HCT116 (cell line): ENCODE measurements at regions not wholly inside any gene's neighbourhood (a gene's known extent, or its start where the extent isn't known, plus 50 kb on each side); places are given as distances from the start of the nearest gene placed in this dataset.

Source experiments
- ATAC-seq: fragments of 200-7000 bp; cut with Tn5 transposase; 2 replicates; pipeline ENCODE4 v1.9.1; 2020; ENCODE audit warnings: mild to moderate bottlenecking, moderate library complexity
- BruUV-seq: library from RNA; stranded (reverse); fragments of 400-500 nt; replicated peaks from 2 replicates; lab custom pipeline; 2021; lab: Mats Ljungman, UMichigan
- CTCF ChIA-PET: fragments of 300-600 bp; sonication (Branson Sonifier 250); formaldehyde crosslinking; loops from one replicate; lab custom pipeline; 2021; ENCODE audit warnings: antibody characterized with exemption; lab: Charles Lee
- POLR2A ChIA-PET: fragments of 300-600, 350-600 bp; sonication (Branson Sonifier 250); formaldehyde crosslinking; loops from one replicate; lab custom pipeline; 2021; ENCODE audit warnings: antibody characterized with exemption; lab: Charles Lee
- RAD21 ChIA-PET, 2 experiments: fragments of 300-600 bp; sonication (Branson Sonifier 250); formaldehyde crosslinking; loops; one replicate each; lab custom pipeline; 2023; ENCODE audit warnings: low total read pairs in 2 of 2; ENCODE audit not compliant: uncharacterized antibody in 2 of 2, unreplicated experiment in 2 of 2, low non-redundant PET in 1 of 2; lab: Charles Lee
- DNase-seq: peaks from one replicate; pipeline ENCODE4 v3.0.0-alpha.2; 2010; ENCODE audit warnings: low read depth, low spot score
- H2AFZ ChIP-seq: fragments of 200-600 bp; shearing (Covaris generic), sonication (generic); 2 replicates; pipeline ENCODE4 v1.6.1; 2017; ENCODE audit warnings: low read depth, mixed run types, mixed read lengths, antibody characterized with exemption, low read length; ENCODE audit not compliant: poor library complexity, severe bottlenecking
- H3K27ac ChIP-seq: 2 replicates; pipeline ENCODE4 v1.5.1; 2012; ENCODE audit warnings: low read depth, low read length
- H3K27me3 ChIP-seq: fragments of 200-600 bp; sonication (generic); 2 replicates; pipeline ENCODE4 v1.6.1; 2016; ENCODE audit warnings: mixed run types, low read length, mixed read lengths; ENCODE audit not compliant: insufficient read depth
- H3K36me3 ChIP-seq, 2 experiments: fragments of 200-500 bp in 1 of 2; fragments of 200-600 bp in 1 of 2; sonication (Bioruptor generic) in 1 of 2; sonication (generic) in 1 of 2; 2 replicates each; pipeline versions ENCODE4 v1.5.1 to v1.6.1; 2014 to 2016; ENCODE audit warnings: low read length in 2 of 2, inconsistent platforms in 1 of 2, mixed read lengths in 1 of 2, mixed run types in 1 of 2; ENCODE audit not compliant: insufficient read depth in 2 of 2, control insufficient read depth in 1 of 2
- H3K4me1 ChIP-seq, 2 experiments: fragments of 200-600 bp in 1 of 2; sonication (generic) in 1 of 2; 2 replicates each; pipeline versions ENCODE4 v1.5.1 to v1.6.1; 2012 to 2017; ENCODE audit warnings: low read length in 2 of 2, inconsistent platforms in 1 of 2, mild to moderate bottlenecking in 1 of 2, mixed read lengths in 1 of 2, mixed run types in 1 of 2, moderate library complexity in 1 of 2; ENCODE audit not compliant: insufficient read depth in 2 of 2, control insufficient read depth in 1 of 2
- H3K4me2 ChIP-seq: fragments of 200-600 bp; sonication (generic); 2 replicates; pipeline ENCODE4 v1.6.1; 2017; ENCODE audit warnings: mixed run types, low read length, mixed read lengths
- H3K4me3 ChIP-seq, 2 experiments: fragments of 200-600 bp in 1 of 2; sonication (generic) in 1 of 2; replicated peaks in 1 of 2; 2 replicates each; pipeline ENCODE4 v1.5.1; 2011 to 2016; ENCODE audit warnings: low read length in 2 of 2, control low read depth in 1 of 2, low read depth in 1 of 2, mild to moderate bottlenecking in 1 of 2, mixed read lengths in 1 of 2, mixed run types in 1 of 2
- H3K79me2 ChIP-seq: fragments of 200-600 bp; sonication (generic); 2 replicates; pipeline ENCODE4 v1.6.1; 2017; ENCODE audit warnings: mild to moderate bottlenecking, mixed run types, low read length, moderate library complexity, mixed read lengths; ENCODE audit not compliant: insufficient read depth
- H3K9ac ChIP-seq: fragments of 200-600 bp; sonication (generic); 2 replicates; pipeline ENCODE4 v1.6.1; 2016; ENCODE audit warnings: low read length, mixed read lengths
- H3K9me2 ChIP-seq: fragments of 200-600 bp; sonication (generic), shearing (Covaris generic); 2 replicates; pipeline ENCODE4 v1.6.1; 2017; ENCODE audit warnings: mixed run types, mild to moderate bottlenecking, moderate library complexity; ENCODE audit not compliant: insufficient read depth
- H3K9me3 ChIP-seq, 2 experiments: fragments of 200-500 bp in 1 of 2; fragments of 200-600 bp in 1 of 2; sonication (Bioruptor generic) in 1 of 2; sonication (generic) in 1 of 2; 2 replicates each; pipeline ENCODE4 v1.6.1; 2014 to 2017; ENCODE audit warnings: low read length in 2 of 2, mixed read lengths in 2 of 2, inconsistent platforms in 1 of 2, low read depth in 1 of 2, mild to moderate bottlenecking in 1 of 2, mixed run types in 1 of 2, moderate library complexity in 1 of 2; ENCODE audit not compliant: control insufficient read depth in 1 of 2, insufficient read depth in 1 of 2
- H4K20me1 ChIP-seq: fragments of 200-600 bp; sonication (generic), shearing (Covaris generic); 2 replicates; pipeline ENCODE4 v1.6.1; 2017; ENCODE audit warnings: mixed run types, mild to moderate bottlenecking, moderate library complexity; ENCODE audit not compliant: insufficient read depth
- ATF3 ChIP-seq: IDR thresholded peaks from 2 replicates; pipeline ENCODE4 v1.6.1; 2012
- CTCF ChIP-seq, 3 experiments: fragments of 200-600 bp in 1 of 3; sonication (generic) in 1 of 3; IDR thresholded peaks in 2 of 3; conservative IDR thresholded peaks in 1 of 3; 2 replicates each; pipeline ENCODE4 v1.5.1; 2012 to 2017; ENCODE audit warnings: low read depth in 2 of 3, low read length in 2 of 3, antibody characterized with exemption in 1 of 3, borderline replicate concordance in 1 of 3, control low read depth in 1 of 3, mild to moderate bottlenecking in 1 of 3, mixed read lengths in 1 of 3, mixed run types in 1 of 3, moderate library complexity in 1 of 3; ENCODE audit not compliant: insufficient read depth in 1 of 3
- ELF1 ChIP-seq: IDR thresholded peaks from 2 replicates; pipeline ENCODE4 v1.6.1; 2012; ENCODE audit warnings: low read depth, borderline replicate concordance
- EZH2phosphoT487 ChIP-seq: fragments of 200-600 bp; IDR thresholded peaks from 2 replicates; pipeline ENCODE4 v1.6.1; 2018; ENCODE audit warnings: antibody characterized with exemption, borderline replicate concordance
- MAX ChIP-seq: IDR thresholded peaks from 2 replicates; pipeline ENCODE4 v1.6.1; 2012
- POLR2A ChIP-seq: IDR thresholded peaks from 2 replicates; pipeline ENCODE4 v1.7.0; 2011; ENCODE audit warnings: borderline replicate concordance; ENCODE audit not compliant: insufficient read depth, insufficient read length; ENCODE audit errors: extremely low read depth
- POLR2AphosphoS5 ChIP-seq: IDR thresholded peaks from 2 replicates; pipeline ENCODE4 v1.6.1; 2011; ENCODE audit warnings: mild to moderate bottlenecking, low read depth, low read length, moderate library complexity
- RAD21 ChIP-seq: IDR thresholded peaks from 2 replicates; pipeline ENCODE4 v1.6.1; 2012; ENCODE audit warnings: low read depth, mild to moderate bottlenecking
- SIN3A ChIP-seq: IDR thresholded peaks from 2 replicates; pipeline ENCODE4 v1.6.1; 2012; ENCODE audit warnings: low read depth
- SP1 ChIP-seq: IDR thresholded peaks from 2 replicates; pipeline ENCODE4 v1.6.1; 2012; ENCODE audit warnings: low read depth
- YY1 ChIP-seq: IDR thresholded peaks from 2 replicates; pipeline ENCODE4 v1.6.1; 2011; ENCODE audit warnings: low read length, low read depth, moderate library complexity, mild to moderate bottlenecking; ENCODE audit not compliant: insufficient replicate concordance; ENCODE audit errors: extremely low read depth
- ZBTB33 ChIP-seq: IDR thresholded peaks from 2 replicates; pipeline ENCODE4 v1.6.1; 2011; ENCODE audit warnings: mild to moderate bottlenecking, low read length, moderate library complexity; ENCODE audit not compliant: insufficient replicate concordance; ENCODE audit errors: extremely low read depth
- ZFX ChIP-seq: fragments of 450-650 bp; IDR thresholded peaks from 2 replicates; pipeline ENCODE4 v1.6.1; 2017
- ZNF274 ChIP-seq: fragments of 200-500 bp; sonication (Bioruptor generic); IDR thresholded peaks from 2 replicates; pipeline ENCODE4 v1.6.1; 2014; ENCODE audit warnings: mild to moderate bottlenecking, low read depth, low read length, inconsistent platforms
- intact Hi-C: fragments of 100-400 bp; cut with micrococcal nuclease; formaldehyde crosslinking; loops from 2 replicates; pipeline ENCODE4 v1.10.0; 2022

GRCh38 chr5:117833691-117834090, 1154.7 kb downstream of the DTWD2 start:
- Histone ChIP-seq H3K9me2 (no peaks in the 10 kb centered on the region), H3K27me3 (no peaks in the 10 kb centered on the region), H3K4me1 (no peaks in the 10 kb centered on the region), H3K79me2 (no peaks in the 10 kb centered on the region), H2AFZ (no peak overlapping the region), H3K9me3 (no peaks in the 10 kb centered on the region), H3K36me3 (no peaks in the 10 kb centered on the region), H3K4me2 (no peak overlapping the region), H3K9ac (no peak overlapping the region), H3K4me3 (no peak overlapping the region), H4K20me1 (no peaks in the 10 kb centered on the region), H3K27ac (no peak overlapping the region)
- DNase-seq (no peak), ATAC-seq (no peak)
- no peak for TF ChIP-seq MAX
- TF ChIP-seq RAD21, result no peak
- TF ChIP-seq ZBTB33, result no peak
- TF ChIP-seq ZFX, result no peak
- ChIA-PET RAD21 (no interaction called here), POLR2A (no interaction called here), CTCF (no interaction called here)
- intact Hi-C loops, result no loop called here
- no TSS peak for BruUV-seq

GRCh38 chr5:117829646-117830045, 1158.7 kb downstream of the DTWD2 start:
- no peak overlapping the region for H3K9ac ChIP-seq
- no peak for ATAC-seq
- H3K4me1 ChIP-seq, result no peaks in the 10 kb centered on the region
- DNase-seq, result no peak
- no peak overlapping the region for H2AFZ ChIP-seq
- no peaks in the 10 kb centered on the region for H4K20me1 ChIP-seq
- no peaks in the 10 kb centered on the region for H3K9me3 ChIP-seq
- H3K4me3 ChIP-seq, result no peak overlapping the region
- intact Hi-C loops, result no loop called here
- ChIA-PET POLR2A (no interaction called here), RAD21 (no interaction called here), CTCF (no interaction called here)
- BruUV-seq, result no TSS peak
- no peaks in the 10 kb centered on the region for H3K79me2 ChIP-seq
- no peaks in the 10 kb centered on the region for H3K36me3 ChIP-seq
- H3K4me2 ChIP-seq, result no peak overlapping the region
- H3K9me2 ChIP-seq, result no peaks in the 10 kb centered on the region
- H3K27ac ChIP-seq, result no peak overlapping the region
- H3K27me3 ChIP-seq, result no peaks in the 10 kb centered on the region
- TF ChIP-seq RAD21 (no peak), SP1 (no peak), POLR2A (no peak), YY1 (no peak), SIN3A (no peak), ATF3 (no peak), EZH2phosphoT487 (no peak), POLR2AphosphoS5 (no peak), CTCF (IDR thresholded peaks at IDR 0.05 in 2 of 3, conservative IDR thresholded peaks at IDR 0.05 in 1 of 3; ENCODE audit: borderline replicate concordance in 1 of 3, insufficient read depth in 1 of 3, low read depth in 2 of 3, low read length in 2 of 3) (no peak), ELF1 (no peak), ZNF274 (no peak)
